HG02840 (cell line): ENCODE measurements at regions not wholly inside any gene's neighbourhood (a gene's known extent, or its start where the extent isn't known, plus 50 kb on each side); places are given as distances from the start of the nearest gene placed in this dataset.

Experiments
- ATAC-seq: cut with Tn5 transposase; IDR thresholded peaks from one replicate; pipeline ENCODE4 v1.9.1; 2021; ENCODE audit warnings: mild to moderate bottlenecking, moderate library complexity, moderate number of reproducible peaks; ENCODE audit not compliant: unreplicated experiment, low FRiP score

DNA sequence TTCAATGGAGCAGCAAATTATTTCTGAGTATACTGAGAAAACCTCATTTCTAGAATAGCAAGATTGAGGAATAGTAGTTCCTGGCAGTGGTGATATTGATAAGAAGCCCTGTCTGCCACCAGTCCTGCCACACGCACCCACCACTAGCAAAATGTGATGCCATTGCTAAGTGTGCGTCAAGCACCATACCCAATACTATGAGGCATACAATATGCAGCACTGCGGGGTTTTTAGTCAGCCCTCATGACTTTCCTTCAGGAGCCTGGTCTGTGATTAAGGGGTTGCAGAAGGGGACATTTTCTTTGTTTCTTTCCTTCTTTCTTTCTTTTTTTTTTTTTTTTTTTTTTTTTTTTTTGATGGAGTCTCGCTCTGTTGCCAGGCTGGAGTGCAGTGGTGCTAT is 128.7 kb upstream of the USP38 start:
- no peak for ATAC-seq

DNA sequence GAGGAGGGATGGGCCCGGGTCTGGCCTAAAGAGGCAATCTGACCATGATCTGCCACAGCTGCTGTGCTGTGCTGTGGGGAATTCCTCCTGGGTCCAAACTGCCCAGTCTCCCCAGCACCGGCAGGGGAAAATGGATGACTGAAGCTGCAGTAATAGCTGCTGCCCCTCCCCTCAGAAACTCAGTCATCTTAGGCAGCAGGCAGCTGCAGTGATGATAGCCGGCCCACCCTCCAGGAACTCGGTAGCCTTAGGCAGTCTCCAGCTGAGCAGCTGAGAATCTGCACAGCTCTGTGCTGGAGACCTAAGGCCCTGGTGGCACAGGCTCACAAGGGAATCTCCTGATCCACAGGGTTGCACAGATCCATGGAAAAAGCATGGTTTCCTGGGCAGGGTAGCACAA is 113.4 kb upstream of the USP38 start:
- no peak for ATAC-seq

DNA sequence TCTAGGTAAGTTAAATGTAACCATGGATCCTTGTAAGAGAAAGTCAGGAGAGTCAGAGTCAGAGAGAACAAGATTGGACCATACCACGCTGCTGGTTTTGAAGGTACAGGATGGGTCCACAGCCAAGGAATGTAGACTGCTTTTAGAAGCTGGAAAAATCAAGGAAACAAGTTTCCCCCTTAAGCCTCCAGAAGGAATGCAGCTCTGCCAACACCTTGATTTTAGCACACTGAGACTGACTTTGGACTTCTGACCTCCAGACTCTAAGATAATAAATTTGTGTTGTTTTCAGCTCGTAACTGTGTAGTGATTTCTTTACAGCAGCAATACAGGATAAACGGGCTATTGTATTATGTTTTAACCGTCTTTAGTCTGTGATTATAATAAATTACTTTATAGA is 108.0 kb upstream of the USP38 start:
- ATAC-seq, result no peak

DNA sequence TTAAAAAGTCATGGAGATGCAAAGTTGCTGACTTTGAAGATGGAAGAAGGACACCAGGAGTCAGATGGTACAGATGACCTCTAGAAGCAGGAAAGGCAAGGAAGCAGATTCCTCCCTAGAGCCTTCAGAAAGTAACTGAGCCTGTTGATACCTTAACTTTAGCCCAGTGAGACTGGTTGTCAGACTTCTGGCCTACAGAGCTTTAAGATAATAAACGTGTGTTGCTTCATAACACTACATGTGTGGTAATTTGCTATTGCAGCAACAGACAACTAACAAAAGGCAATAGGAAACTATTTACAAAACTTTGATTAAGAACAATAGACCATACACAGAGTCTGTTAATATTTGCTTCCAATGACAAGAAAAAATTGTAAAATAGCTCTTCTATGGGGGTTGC is 102.0 kb upstream of the USP38 start:
- ATAC-seq, result no peak

DNA sequence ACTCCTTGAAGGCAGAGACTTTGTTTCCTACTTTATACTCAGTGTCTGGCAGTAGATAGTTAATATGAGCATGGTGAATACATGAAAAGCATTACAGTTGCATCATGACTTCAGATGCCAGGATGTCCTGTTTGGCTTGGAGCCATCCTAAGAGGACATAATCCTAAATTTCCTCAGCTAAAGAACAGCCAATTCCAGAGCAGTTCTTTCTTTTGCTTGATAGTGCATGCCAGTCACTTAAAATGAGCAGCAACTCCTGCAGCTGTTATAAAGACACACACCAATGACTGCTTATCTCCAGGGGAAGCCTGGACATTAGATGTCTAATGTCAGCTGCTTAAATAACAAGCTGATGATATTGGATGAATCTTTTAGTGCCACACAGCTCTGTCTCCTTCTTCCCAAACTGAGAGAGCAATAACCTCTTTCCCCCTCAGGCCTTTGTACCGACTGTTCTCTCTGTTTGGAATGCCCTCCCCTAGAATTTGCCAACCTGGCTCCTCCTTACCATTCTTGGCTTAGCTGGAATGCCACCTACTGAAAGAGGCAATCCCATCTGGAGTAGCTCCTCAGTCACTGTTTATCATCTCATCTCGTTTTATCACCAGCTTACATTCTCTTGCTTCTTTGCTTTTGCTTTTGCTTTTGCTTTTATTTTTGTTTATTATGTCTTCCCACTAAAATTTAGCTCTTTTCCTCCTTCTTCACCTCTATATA is 100.8 kb upstream of the USP38 start:
- no peak for ATAC-seq

DNA sequence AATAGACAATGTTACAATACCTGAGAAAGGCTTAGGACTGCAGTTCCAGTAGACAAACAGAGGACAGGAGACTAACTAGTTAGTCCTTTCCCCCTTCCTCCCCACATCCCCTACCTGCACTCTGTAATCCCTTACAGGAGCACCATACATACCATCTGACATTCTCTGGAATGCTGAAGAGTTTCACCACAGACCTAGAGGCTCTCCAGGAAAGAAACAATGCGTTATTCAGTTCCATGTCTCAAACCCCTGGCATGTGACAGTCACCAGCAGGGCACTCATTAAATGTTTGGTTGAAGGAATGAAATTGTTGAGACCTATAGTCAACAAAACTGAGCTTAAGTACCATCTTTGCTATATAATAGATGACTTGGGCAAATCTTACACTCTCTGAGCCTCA is 100.2 kb upstream of the USP38 start:
- ATAC-seq, result no peak

DNA sequence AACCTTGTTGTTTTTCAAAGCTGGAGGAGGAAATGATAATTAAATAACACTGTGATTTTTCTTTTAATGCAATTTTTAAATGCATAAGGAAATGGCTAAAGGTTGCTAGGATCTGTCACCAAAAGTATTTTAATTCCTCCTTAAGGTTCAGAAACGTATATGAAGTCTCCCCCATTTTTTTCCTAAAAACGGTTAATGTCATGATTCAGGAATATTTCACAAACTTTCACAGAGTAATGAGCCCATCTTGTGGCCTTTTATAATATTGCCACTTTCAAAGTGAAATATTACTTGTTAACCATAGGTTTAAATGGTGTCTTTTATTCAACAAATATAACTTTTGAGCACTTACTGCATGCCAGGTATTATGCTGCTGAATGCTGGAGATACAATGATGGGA is 99.5 kb upstream of the USP38 start:
- ATAC-seq, result no peak

DNA sequence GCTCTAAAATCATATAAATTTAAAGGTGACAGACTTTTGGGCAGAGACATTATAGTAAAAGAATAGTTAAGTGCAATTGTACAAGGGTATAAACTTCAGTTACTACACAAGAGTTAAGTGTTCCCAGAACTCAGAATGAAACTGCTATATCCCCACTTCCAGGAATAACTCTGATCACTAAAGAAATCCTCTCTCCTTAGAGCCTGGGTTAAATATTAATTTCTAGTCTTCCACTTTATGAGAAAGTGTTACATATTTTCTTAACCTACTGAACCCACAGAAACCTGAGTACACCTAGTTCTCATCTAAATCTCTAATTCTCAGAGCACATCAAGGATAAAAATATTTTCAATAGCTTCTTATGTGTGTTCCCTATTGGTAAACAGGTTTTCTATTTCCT is 99.1 kb upstream of the USP38 start:
- ATAC-seq, result no peak

DNA sequence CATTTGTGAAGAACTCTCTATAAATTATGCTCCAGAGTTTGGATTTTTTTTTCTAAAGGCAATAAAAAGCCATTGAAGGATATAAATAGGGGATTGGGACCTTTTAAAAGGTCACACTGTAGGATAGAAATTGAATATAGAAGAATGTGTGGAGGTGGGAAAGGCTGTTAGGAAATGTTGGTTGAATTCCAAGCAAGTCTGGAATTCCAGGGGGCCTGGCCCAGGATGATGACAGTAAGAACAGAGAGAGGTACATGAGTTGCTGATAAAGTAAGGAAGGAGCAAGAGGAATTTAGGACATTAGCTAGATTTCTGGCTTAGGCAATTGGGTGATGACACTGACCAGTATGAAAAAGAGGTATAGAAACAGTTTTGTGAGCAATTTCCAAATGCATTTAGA is 95.4 kb upstream of the USP38 start:
- ATAC-seq, result no peak

DNA sequence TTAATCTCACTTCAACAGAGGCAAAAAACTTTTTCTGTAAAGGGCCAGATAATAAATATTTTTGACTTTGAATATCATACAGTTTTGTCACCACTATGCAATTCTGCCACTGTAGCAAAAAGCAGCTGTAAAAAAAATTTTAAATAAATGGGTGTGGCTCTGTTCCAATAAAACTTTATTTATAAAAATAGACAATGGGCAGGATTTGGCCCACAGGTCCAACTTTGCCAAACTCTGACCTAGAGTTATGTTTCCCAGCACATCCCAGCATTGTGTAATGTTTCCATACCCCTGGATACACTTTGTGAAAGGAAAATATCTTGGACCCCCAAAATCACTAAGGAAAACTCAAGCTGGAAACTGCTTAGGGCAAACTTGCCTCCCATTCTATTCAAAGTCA is 94.9 kb upstream of the USP38 start:
- ATAC-seq, result no peak

DNA sequence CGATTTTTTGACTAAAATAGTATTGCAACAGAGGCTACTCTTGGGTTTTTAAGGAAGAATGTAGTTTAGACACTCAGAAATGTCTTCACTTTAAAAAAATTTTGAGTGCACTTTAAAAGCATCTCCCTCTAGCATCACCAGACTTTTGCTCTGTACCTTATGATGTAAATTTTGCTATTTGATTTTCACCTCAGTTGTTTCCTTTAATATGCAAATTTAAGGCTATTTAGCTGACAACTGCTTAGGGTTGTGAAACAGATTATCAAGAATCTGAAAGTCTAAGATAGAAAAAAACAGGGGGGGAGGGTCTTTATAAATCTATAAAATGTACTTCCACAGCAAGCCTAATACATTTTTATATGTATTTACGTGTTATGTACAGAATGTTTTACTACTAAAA is 92.9 kb upstream of the USP38 start:
- no peak for ATAC-seq

DNA sequence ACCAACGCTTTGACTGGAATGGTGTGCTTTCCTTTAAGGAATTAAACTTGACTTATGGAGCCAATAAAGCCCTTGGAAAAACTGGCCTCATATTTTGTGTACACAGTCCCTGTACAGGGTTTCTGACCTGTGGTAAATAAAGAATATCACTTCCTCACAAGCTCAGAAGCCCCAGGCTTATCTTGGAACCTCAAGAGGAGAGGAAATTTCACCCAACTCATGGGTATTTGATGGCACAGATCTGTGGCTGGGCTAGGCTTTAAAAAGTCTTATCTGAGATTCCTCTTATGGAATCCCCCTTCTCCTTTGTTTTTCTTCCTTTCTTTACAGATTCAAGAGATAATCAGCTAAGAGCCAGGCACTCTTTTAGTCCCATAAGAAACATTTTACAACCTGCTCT is 89.3 kb upstream of the USP38 start:
- no peak for ATAC-seq

DNA sequence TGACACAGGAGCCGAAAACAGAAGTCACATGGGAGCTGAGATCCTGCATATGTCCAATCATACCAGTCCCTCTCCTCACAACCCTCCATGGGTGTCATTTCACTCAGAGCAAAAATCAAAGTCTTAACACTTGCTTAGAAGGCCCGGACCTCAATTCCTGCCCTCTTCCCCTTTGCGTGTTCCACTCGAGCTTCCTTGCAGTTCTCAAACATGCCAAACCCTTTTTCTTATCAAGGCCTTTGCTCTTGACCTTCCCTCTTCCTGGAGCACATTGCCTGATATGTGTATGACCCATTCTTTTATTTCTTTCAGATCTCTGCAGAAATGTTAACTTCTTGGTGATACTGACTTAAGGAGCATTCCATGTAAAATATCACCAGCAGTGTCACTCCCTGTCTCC is 87.0 kb upstream of the USP38 start:
- ATAC-seq, result no peak

DNA sequence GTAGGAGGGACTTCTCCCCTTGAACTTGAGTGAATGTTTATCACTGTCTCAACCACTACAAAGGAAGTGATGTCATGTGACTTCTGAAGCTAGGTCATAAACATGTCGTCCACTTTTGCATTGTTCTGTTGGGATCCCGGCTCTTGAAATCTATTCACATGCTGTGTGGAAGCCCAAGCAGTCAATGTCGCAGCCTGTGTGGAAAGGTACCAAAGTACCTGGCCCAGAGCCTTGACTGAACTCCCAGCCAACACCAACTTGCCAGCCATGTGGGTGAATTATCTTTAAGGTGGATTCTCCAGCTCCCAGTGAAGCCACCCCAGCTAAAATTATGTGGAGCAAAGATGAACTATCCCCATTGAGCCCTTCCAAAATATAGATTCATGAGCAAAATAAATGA is 85.0 kb upstream of the USP38 start:
- ATAC-seq, result no peak

DNA sequence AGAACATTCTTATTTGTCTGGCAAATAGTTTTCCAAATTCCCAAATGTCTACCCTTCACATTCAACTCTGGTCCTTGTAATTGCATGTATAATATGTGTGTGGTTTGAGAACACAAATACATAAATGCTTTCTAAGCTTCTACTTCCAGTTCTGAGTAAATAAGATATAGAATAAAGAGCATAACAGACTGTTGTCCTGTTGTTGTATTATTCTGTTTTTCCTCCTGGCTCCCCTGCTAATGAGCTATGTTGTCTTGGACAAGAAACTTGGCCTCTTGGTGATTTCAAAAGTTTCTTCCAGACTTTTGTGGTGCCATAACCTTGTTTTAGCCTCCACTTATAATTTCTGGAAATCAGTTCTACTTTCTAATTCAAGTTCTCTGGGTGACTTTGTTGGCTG is 75.3 kb upstream of the USP38 start:
- no peak for ATAC-seq

DNA sequence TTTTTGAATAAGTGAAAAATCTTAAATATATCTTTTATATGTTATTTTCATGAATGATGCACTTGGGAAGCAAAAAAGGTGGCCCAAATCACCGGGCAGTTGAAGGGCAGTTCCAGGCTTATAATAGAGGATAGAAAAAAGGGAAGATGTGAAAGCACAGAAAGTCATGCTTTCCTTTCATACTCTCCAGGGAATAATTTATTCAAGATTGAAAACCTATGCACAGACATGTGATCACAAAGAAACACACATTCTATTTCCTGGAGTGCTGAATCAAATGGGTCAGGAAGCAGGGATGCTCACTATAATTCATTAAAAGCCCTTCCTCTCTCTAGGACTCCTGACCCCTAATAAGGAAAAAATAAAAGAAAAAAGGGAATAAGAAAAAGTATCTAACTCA is 66.1 kb upstream of the USP38 start:
- no peak for ATAC-seq

DNA sequence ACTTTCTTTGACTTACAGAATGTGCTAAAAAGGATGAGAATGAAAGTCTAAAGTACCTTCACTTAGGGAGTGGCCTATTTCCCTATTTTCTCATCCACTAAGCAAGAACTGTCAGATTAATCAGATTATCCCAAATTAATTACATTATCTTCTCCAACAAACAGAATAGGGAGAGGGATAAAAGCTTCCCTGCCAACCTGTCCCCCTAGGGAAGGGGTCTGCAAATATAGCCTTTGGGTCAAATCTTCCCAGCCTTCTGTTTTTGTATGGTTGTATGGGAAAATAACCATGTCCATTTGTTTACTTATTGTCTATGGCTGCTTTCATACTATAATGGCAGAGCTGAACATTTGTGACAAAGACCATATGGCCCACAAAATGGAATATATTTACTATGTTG is 57.1 kb upstream of the USP38 start:
- ATAC-seq, result no peak

DNA sequence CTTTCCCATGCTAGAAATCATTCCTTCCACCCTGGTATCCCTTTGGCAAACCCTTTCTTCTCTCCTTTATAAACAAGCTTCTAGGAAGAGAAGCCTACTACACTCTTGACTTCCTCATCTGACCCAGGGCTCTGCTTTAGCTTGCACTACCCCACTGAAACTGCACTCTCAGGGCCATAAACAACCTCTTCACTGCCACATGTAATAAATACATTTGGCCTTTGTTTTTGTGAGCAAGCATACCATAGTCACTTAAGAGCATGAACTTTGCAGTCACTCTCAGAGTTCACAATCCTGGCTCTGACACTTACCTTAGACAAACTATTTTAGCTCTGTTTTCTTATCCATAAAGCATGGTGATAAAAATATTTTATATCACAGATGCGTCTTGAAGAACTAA is 50.7 kb upstream of the USP38 start:
- no peak for ATAC-seq
